GM12873 (cell line): ENCODE measurements at regions not wholly inside any gene's neighbourhood (a gene's known extent, or its start where the extent isn't known, plus 50 kb on each side); places are given as distances from the start of the nearest gene placed in this dataset.

Experiments used
- TF ChIP-seq, protein P1 (sequence below): IDR thresholded peaks from 2 replicates; pipeline ENCODE4 v1.5.1; 2012; ENCODE audit warnings: low read depth, mild to moderate bottlenecking, moderate library complexity, low read length, control low read depth; ENCODE audit not compliant: insufficient read depth; ENCODE audit errors: missing control alignments

GRCh38 chr16:26247063-26247462 lies 555.3 kb downstream of the HS3ST4 start:
- TF ChIP-seq, protein P1, sequence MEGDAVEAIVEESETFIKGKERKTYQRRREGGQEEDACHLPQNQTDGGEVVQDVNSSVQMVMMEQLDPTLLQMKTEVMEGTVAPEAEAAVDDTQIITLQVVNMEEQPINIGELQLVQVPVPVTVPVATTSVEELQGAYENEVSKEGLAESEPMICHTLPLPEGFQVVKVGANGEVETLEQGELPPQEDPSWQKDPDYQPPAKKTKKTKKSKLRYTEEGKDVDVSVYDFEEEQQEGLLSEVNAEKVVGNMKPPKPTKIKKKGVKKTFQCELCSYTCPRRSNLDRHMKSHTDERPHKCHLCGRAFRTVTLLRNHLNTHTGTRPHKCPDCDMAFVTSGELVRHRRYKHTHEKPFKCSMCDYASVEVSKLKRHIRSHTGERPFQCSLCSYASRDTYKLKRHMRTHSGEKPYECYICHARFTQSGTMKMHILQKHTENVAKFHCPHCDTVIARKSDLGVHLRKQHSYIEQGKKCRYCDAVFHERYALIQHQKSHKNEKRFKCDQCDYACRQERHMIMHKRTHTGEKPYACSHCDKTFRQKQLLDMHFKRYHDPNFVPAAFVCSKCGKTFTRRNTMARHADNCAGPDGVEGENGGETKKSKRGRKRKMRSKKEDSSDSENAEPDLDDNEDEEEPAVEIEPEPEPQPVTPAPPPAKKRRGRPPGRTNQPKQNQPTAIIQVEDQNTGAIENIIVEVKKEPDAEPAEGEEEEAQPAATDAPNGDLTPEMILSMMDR = no peak

GRCh38 chr16:26252598-26252997 lies 560.8 kb downstream of the HS3ST4 start:
- TF ChIP-seq, protein P1 = no peak

- TF ChIP-seq, protein P1 = no peak
These were observed 569.9 kb downstream of the HS3ST4 start for GRCh38 chr16:26261621-26262020.

- TF ChIP-seq, protein P1 = no peak
These were observed 571.6 kb downstream of the HS3ST4 start for GRCh38 chr16:26263406-26263805.

DNA sequence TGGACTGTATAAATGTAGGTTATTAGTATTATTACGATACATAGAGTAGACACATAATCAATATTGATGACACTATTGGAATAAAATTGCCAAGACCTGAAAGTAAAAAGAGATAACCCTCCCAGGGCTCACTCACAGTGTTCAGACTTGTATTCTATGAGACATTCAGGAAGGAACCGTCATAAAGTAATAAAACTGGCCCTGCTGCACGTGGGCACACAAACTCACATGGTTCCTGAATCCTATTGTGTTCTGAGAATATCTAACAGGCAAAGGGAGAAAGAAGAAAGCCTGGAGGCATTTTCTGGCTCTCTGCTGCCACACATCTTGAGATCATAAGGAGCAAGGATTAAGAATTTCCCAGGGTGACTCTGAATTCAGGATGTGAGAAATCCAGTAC lies 575.9 kb downstream of the HS3ST4 start:
- TF ChIP-seq, protein P1 = no peak

DNA sequence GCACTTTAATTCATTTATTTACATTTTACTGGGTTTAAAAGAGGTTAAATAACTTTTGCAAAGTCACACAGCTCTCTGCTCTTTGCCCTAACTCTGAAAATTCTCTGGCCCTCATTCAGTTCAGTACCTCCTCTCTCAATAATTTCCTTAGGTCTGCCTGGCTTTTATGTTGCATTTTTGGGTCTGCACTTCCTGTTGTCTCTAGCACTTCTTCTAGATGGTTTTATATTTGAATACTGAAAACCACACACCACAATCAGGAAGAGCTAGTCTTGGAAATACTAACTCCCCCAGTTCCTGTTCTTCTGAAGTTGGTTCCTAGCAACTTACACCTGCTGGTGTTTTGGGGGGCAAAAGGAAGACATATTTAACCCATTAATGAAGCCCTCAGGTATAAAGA lies 577.9 kb downstream of the HS3ST4 start:
- TF ChIP-seq, protein P1 = no peak

DNA sequence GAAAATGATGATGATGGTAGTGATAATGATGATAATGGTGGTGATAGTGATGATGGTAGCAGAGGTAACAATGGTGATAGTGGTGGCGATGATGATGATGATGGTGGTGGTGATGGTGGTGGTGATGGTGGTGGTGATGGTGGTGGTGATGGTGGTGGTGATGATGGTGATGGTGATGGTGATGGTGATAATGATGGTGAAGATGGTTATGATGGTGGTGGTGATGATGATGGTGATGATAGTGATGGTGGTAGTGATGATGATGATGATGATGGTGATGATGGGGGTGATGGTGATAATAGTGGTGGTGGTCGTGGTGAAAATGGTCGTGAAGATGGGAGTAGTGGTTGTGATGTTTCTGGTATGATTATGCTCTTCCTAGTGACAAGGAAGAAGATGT lies 581.8 kb downstream of the HS3ST4 start:
- TF ChIP-seq, protein P1 = no peak

DNA sequence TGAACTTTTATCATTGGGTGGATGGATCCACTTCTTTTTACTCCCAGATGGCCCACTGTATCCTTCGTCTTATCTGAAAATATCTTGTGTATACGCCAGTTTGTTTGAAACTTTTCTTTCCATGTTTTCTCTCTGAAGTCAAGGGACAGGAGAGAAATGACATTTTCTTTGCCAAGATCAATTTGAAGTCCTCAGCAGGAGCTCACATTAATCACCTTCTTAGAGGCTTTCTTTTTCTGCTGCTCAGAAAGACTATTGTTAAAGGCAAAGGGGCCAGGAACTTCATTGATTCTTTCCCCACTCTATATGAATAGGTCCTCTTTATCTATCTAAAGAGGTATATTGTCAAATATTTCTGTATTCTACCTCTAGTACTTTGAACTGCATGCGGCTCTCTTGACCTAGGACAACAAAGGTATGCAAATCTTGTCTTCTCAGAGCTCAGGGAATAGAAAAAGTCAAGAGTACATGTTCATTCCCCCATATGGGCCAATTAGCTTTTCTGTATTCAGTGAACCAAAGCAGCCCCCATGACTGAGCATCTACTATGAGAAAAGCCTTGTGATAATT lies 583.3 kb downstream of the HS3ST4 start:
- TF ChIP-seq, protein P1 = no peak
